Epidermal melanocyte (primary cell): ENCODE measurements at regions not wholly inside any gene's neighbourhood (a gene's known extent, or its start where the extent isn't known, plus 50 kb on each side); places are given as distances from the start of the nearest gene placed in this dataset.

Experiments
- DNase-seq: peaks from one replicate; pipeline ENCODE4 v3.0.0; 2011; ENCODE audit warnings: low spot score; ENCODE audit not compliant: insufficient read length

- DNase-seq: no peak
Measured at GRCh38 chr4:32475710-32476109, 1755.5 kb downstream of the PCDH7 start.

- DNase-seq: no peak
Measured at GRCh38 chr4:32477518-32477917, 1757.3 kb downstream of the PCDH7 start.

- no peak for DNase-seq
Measured at GRCh38 chr4:32485956-32486355, 1765.8 kb downstream of the PCDH7 start.

GRCh38 chr4:32488690-32489089, 1768.5 kb downstream of the PCDH7 start:
- no peak for DNase-seq

GRCh38 chr4:32499171-32499570, 1779.0 kb downstream of the PCDH7 start:
- DNase-seq: no peak

GRCh38 chr4:32503241-32503640, 1783.1 kb downstream of the PCDH7 start:
- DNase-seq: no peak

- no peak for DNase-seq
Measured at GRCh38 chr4:32506067-32506466, 1785.9 kb downstream of the PCDH7 start.

- no peak for DNase-seq
Measured at GRCh38 chr4:32519060-32519459, 1798.9 kb downstream of the PCDH7 start.

GRCh38 chr4:32525420-32525819, 1805.3 kb downstream of the PCDH7 start:
- DNase-seq: no peak

- no peak for DNase-seq
Measured at GRCh38 chr4:32544846-32545245, 1824.7 kb downstream of the PCDH7 start.

GRCh38 chr4:32551943-32552342, 1831.8 kb downstream of the PCDH7 start:
- DNase-seq: no peak

GRCh38 chr4:32560306-32560705, 1840.1 kb downstream of the PCDH7 start:
- DNase-seq: no peak

- no peak for DNase-seq
Measured at GRCh38 chr4:32562010-32562409, 1841.8 kb downstream of the PCDH7 start.

- DNase-seq: no peak
Measured at GRCh38 chr4:32564626-32565025, 1844.5 kb downstream of the PCDH7 start.

GRCh38 chr4:32569861-32570260, 1849.7 kb downstream of the PCDH7 start:
- DNase-seq: no peak

- no peak for DNase-seq
Measured at GRCh38 chr4:32572366-32572765, 1852.2 kb downstream of the PCDH7 start.

GRCh38 chr4:32574803-32575202, 1854.6 kb downstream of the PCDH7 start:
- DNase-seq: no peak

- no peak for DNase-seq
Measured at GRCh38 chr4:32589097-32589496, 1868.9 kb downstream of the PCDH7 start.

- DNase-seq: no peak
Measured at GRCh38 chr4:32589853-32590252, 1869.7 kb downstream of the PCDH7 start.

- DNase-seq: no peak
Measured at GRCh38 chr4:32597354-32597753, 1877.2 kb downstream of the PCDH7 start.

- no peak for DNase-seq
Measured at GRCh38 chr4:32601848-32602247, 1881.7 kb downstream of the PCDH7 start.

- no peak for DNase-seq
Measured at GRCh38 chr4:32607978-32608377, 1887.8 kb downstream of the PCDH7 start.

GRCh38 chr4:32624943-32625603, 1904.9 kb downstream of the PCDH7 start:
- no peak for DNase-seq
